ENCODE measurements at regions not wholly inside any gene's neighbourhood (a gene's known extent, or its start where the extent isn't known, plus 50 kb on each side); places are given as distances from the start of the nearest gene placed in this dataset.

DNA sequence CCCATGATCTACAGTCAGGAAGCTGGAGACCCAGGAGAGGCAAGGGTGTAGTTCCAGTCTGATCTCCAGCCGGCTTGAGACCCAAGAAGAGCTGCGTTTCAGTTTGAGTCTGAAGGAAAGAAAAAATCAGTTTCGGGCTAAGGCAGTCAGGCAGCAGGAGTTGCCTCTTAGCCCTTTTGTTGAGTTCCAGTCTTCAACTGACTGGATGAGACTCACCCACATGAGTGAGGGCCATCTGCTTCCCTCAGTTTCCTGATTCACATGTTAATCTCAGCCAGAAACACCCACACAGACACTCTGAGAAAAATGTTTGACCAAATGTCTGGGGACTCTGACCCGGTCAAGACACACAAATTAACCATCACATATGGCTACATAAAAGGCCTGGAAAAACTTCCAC, 73.6 kb upstream of the ELOVL6 start (continued):
- no peak for TF ChIP-seq ZBTB4 (CRISPR knock-in tag; IDR thresholded peaks at IDR 0.05; ENCODE audit: borderline replicate concordance)
- no peak for TF ChIP-seq NAIF1 (CRISPR knock-in tag; IDR thresholded peaks at IDR 0.05; ENCODE audit: borderline replicate concordance)
- TF ChIP-seq, protein P1, sequence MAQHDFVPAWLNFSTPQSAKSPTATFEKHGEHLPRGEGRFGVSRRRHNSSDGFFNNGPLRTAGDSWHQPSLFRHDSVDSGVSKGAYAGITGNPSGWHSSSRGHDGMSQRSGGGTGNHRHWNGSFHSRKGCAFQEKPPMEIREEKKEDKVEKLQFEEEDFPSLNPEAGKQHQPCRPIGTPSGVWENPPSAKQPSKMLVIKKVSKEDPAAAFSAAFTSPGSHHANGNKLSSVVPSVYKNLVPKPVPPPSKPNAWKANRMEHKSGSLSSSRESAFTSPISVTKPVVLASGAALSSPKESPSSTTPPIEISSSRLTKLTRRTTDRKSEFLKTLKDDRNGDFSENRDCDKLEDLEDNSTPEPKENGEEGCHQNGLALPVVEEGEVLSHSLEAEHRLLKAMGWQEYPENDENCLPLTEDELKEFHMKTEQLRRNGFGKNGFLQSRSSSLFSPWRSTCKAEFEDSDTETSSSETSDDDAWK (CRISPR knock-in tag; IDR thresholded peaks at IDR 0.05) = no peak
- no peak for TF ChIP-seq SALL1 (CRISPR knock-in tag; IDR thresholded peaks at IDR 0.05)
- no peak for TF ChIP-seq ESRRA (CRISPR knock-in tag; IDR thresholded peaks at IDR 0.05; ENCODE audit: low read depth)
- TF ChIP-seq SIX1 (CRISPR knock-in tag; IDR thresholded peaks at IDR 0.05; ENCODE audit: borderline replicate concordance) = no peak
- TF ChIP-seq, protein P2, sequence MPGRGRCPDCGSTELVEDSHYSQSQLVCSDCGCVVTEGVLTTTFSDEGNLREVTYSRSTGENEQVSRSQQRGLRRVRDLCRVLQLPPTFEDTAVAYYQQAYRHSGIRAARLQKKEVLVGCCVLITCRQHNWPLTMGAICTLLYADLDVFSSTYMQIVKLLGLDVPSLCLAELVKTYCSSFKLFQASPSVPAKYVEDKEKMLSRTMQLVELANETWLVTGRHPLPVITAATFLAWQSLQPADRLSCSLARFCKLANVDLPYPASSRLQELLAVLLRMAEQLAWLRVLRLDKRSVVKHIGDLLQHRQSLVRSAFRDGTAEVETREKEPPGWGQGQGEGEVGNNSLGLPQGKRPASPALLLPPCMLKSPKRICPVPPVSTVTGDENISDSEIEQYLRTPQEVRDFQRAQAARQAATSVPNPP (CRISPR knock-in tag; IDR thresholded peaks at IDR 0.05) = no peak

All from HepG2 (cell line).